ENCODE measurements at regions not wholly inside any gene's neighbourhood (a gene's known extent, or its start where the extent isn't known, plus 50 kb on each side); places are given as distances from the start of the nearest gene placed in this dataset.

GRCh38 chr2:238972146-238972445 is 124.2 kb downstream of the TWIST2 start:
- Mint-ChIP-seq H3K36me3 (peaks cover 0 to 5% (median 0%) of the 10 kb centered on the region in 5 donors), H3K4me1 (peaks cover 0 to 2% (median 0%) of the 10 kb centered on the region in 7 donors), H3K27me3 (peaks cover 14 to 46% (median 31%) of the 10 kb centered on the region in 5 donors), H3K27ac (no peak overlapping the region), H3K9me3 (peaks cover 0 to 29% (median 12%) of the 10 kb centered on the region in 11 donors), H3K4me3 (no peak overlapping the region)
- DNase-seq (no peak), ATAC-seq (no peak)
- peaks cover 0 to 12% (median 0%) of the 10 kb centered on the region in 3 experiments for H3K9me3 ChIP-seq (ENCODE audit: control insufficient read depth in 2 of 3, low read length in 3 of 3)
- H3K27me3 ChIP-seq (ENCODE audit: control insufficient read depth in 2 of 2, insufficient read depth in 2 of 2, low read length in 2 of 2): no peaks in the 10 kb centered on the region
- no peaks in the 10 kb centered on the region for H3K36me3 ChIP-seq (ENCODE audit: control insufficient read depth in 2 of 3, insufficient read depth in 3 of 3, low read length in 3 of 3)
- ChIA-PET POLR2A (no interaction called here), CTCF (no interaction called here)
- intact Hi-C loops (cut with micrococcal nuclease): no loop called here
- no peak overlapping the region for H3K27ac ChIP-seq (ENCODE audit: low read depth, low read length)
- H3K4me3 ChIP-seq (ENCODE audit: low read length): no peak overlapping the region
- H3K4me1 ChIP-seq (ENCODE audit: control insufficient read depth in 2 of 2, insufficient read depth in 2 of 2, low read length in 2 of 2): no peaks in the 10 kb centered on the region

GRCh38 chr2:238973038-238973739 is 125.3 kb downstream of the TWIST2 start:
- Histone ChIP-seq H3K4me1 (ENCODE audit: control insufficient read depth in 2 of 2, insufficient read depth in 2 of 2, low read length in 2 of 2) (no peaks in the 10 kb centered on the region), H3K27ac (ENCODE audit: low read depth, low read length) (no peak overlapping the region), H3K36me3 (ENCODE audit: control insufficient read depth in 2 of 3, insufficient read depth in 3 of 3, low read length in 3 of 3) (no peaks in the 10 kb centered on the region), H3K9me3 (ENCODE audit: control insufficient read depth in 2 of 3, low read length in 3 of 3) (peaks cover 0 to 12% (median 0%) of the 10 kb centered on the region in 3 experiments), H3K4me3 (ENCODE audit: low read length) (no peak overlapping the region), H3K27me3 (ENCODE audit: control insufficient read depth in 2 of 2, insufficient read depth in 2 of 2, low read length in 2 of 2) (no peaks in the 10 kb centered on the region)
- Mint-ChIP-seq H3K36me3 (peaks cover 0 to 5% (median 0%) of the 10 kb centered on the region in 5 donors), H3K4me3 (no peak overlapping the region), H3K27me3 (peaks cover 14 to 35% (median 31%) of the 10 kb centered on the region in 5 donors), H3K9me3 (peaks cover 0 to 29% (median 13%) of the 10 kb centered on the region in 11 donors), H3K4me1 (peaks cover 0 to 2% (median 0%) of the 10 kb centered on the region in 7 donors), H3K27ac (no peak overlapping the region)
- no peak for ATAC-seq
- intact Hi-C loops (cut with micrococcal nuclease): no loop called here
- ChIA-PET CTCF (interaction anchor here (0.7 kb wide), 1 partner anchor 19 kb away, joined by 3 read pairs; no protein-coding TSS in a partner anchor), POLR2A (no interaction called here)
- DNase-seq: no peak

GRCh38 chr2:238974081-238974480 is 126.2 kb downstream of the TWIST2 start:
- H3K9me3 ChIP-seq (ENCODE audit: control insufficient read depth in 2 of 3, low read length in 3 of 3): peaks cover 0 to 12% (median 0%) of the 10 kb centered on the region in 3 experiments
- ChIA-PET CTCF (no interaction called here), POLR2A (no interaction called here)
- H3K36me3 Mint-ChIP-seq: peaks cover 0 to 5% (median 0%) of the 10 kb centered on the region in 5 donors
- H3K4me1 Mint-ChIP-seq: peaks cover 0 to 2% (median 0%) of the 10 kb centered on the region in 7 donors
- peaks cover 0 to 29% (median 13%) of the 10 kb centered on the region in 11 donors for H3K9me3 Mint-ChIP-seq
- H3K4me3 ChIP-seq (ENCODE audit: low read length): no peak overlapping the region
- H3K27ac Mint-ChIP-seq: no peak overlapping the region
- ATAC-seq (no peak), DNase-seq (no peak)
- no peaks in the 10 kb centered on the region for H3K36me3 ChIP-seq (ENCODE audit: control insufficient read depth in 2 of 3, insufficient read depth in 3 of 3, low read length in 3 of 3)
- peaks cover 14 to 38% (median 31%) of the 10 kb centered on the region in 5 donors for H3K27me3 Mint-ChIP-seq
- peaks cover 0 to 4% of the 10 kb centered on the region in 2 donors for H3K27me3 ChIP-seq (ENCODE audit: control insufficient read depth in 2 of 2, insufficient read depth in 2 of 2, low read length in 2 of 2)
- intact Hi-C loops (cut with micrococcal nuclease): no loop called here
- no peak overlapping the region for H3K4me3 Mint-ChIP-seq
- no peaks in the 10 kb centered on the region for H3K4me1 ChIP-seq (ENCODE audit: control insufficient read depth in 2 of 2, insufficient read depth in 2 of 2, low read length in 2 of 2)
- H3K27ac ChIP-seq (ENCODE audit: low read depth, low read length): no peak overlapping the region

- Mint-ChIP-seq H3K4me3 (no peak overlapping the region), H3K27me3 (peaks cover 14 to 38% (median 35%) of the 10 kb centered on the region in 5 donors), H3K27ac (no peak overlapping the region), H3K9me3 (peaks cover 4 to 30% (median 13%) of the 10 kb centered on the region in 11 donors), H3K36me3 (peaks cover 0 to 5% (median 0%) of the 10 kb centered on the region in 5 donors), H3K4me1 (peaks cover 0 to 2% (median 0%) of the 10 kb centered on the region in 7 donors)
- H3K27ac ChIP-seq (ENCODE audit: low read depth, low read length): no peak overlapping the region
- H3K4me1 ChIP-seq (ENCODE audit: control insufficient read depth in 2 of 2, insufficient read depth in 2 of 2, low read length in 2 of 2): no peaks in the 10 kb centered on the region
- POLR2A ChIA-PET: no interaction called here
- intact Hi-C loops (cut with micrococcal nuclease): no loop called here
- no peaks in the 10 kb centered on the region for H3K36me3 ChIP-seq (ENCODE audit: control insufficient read depth in 2 of 3, insufficient read depth in 3 of 3, low read length in 3 of 3)
- CTCF ChIA-PET: no interaction called here
- no peak overlapping the region for H3K4me3 ChIP-seq (ENCODE audit: low read length)
- DNase-seq: no peak
- H3K27me3 ChIP-seq (ENCODE audit: control insufficient read depth in 2 of 2, insufficient read depth in 2 of 2, low read length in 2 of 2): peaks cover 0 to 4% of the 10 kb centered on the region in 2 donors
- no peak for ATAC-seq
- H3K9me3 ChIP-seq (ENCODE audit: control insufficient read depth in 2 of 3, low read length in 3 of 3): peaks cover 0 to 12% (median 0%) of the 10 kb centered on the region in 3 experiments
Measured at GRCh38 chr2:238974501-238975166, 126.7 kb downstream of the TWIST2 start.

- H3K4me1 Mint-ChIP-seq: peaks cover 0 to 2% (median 0%) of the 10 kb centered on the region in 7 donors
- POLR2A ChIA-PET: no interaction called here
- ATAC-seq: no peak
- Histone ChIP-seq H3K27ac (ENCODE audit: low read depth, low read length) (no peak overlapping the region), H3K4me1 (ENCODE audit: control insufficient read depth in 2 of 2, insufficient read depth in 2 of 2, low read length in 2 of 2) (no peaks in the 10 kb centered on the region), H3K27me3 (ENCODE audit: control insufficient read depth in 2 of 2, insufficient read depth in 2 of 2, low read length in 2 of 2) (peaks cover 0 to 4% of the 10 kb centered on the region in 2 donors), H3K4me3 (ENCODE audit: low read length) (no peak overlapping the region), H3K9me3 (ENCODE audit: control insufficient read depth in 2 of 3, low read length in 3 of 3) (peaks cover 0 to 12% (median 0%) of the 10 kb centered on the region in 3 experiments), H3K36me3 (ENCODE audit: control insufficient read depth in 2 of 3, insufficient read depth in 3 of 3, low read length in 3 of 3) (no peaks in the 10 kb centered on the region)
- H3K36me3 Mint-ChIP-seq: peaks cover 0 to 5% (median 0%) of the 10 kb centered on the region in 5 donors
- intact Hi-C loops (cut with micrococcal nuclease): no loop called here
- H3K27ac Mint-ChIP-seq: no peak overlapping the region
- DNase-seq: no peak
- H3K9me3 Mint-ChIP-seq: peaks cover 5 to 34% (median 15%) of the 10 kb centered on the region in 11 donors
- H3K4me3 Mint-ChIP-seq: no peak overlapping the region
- CTCF ChIA-PET: no interaction called here
- H3K27me3 Mint-ChIP-seq: peaks cover 14 to 40% (median 36%) of the 10 kb centered on the region in 5 donors
Measured at GRCh38 chr2:238975408-238975807, 127.5 kb downstream of the TWIST2 start.

GRCh38 chr2:238978497-238978896 is 130.6 kb downstream of the TWIST2 start:
- Mint-ChIP-seq H3K27ac (no peak overlapping the region), H3K36me3 (peaks cover 0 to 5% (median 4%) of the 10 kb centered on the region in 5 donors), H3K9me3 (peaks cover 5 to 41% (median 15%) of the 10 kb centered on the region in 11 donors), H3K4me3 (no peak overlapping the region), H3K27me3 (peaks cover 17 to 30% (median 22%) of the 10 kb centered on the region in 5 donors), H3K4me1 (no peaks in the 10 kb centered on the region)
- H3K36me3 ChIP-seq (ENCODE audit: control insufficient read depth in 2 of 3, insufficient read depth in 3 of 3, low read length in 3 of 3): no peaks in the 10 kb centered on the region
- CTCF ChIA-PET: no interaction called here
- peaks cover 0 to 12% (median 0%) of the 10 kb centered on the region in 3 experiments for H3K9me3 ChIP-seq (ENCODE audit: control insufficient read depth in 2 of 3, low read length in 3 of 3)
- H3K27ac ChIP-seq (ENCODE audit: low read depth, low read length): no peak overlapping the region
- DNase-seq (no peak), ATAC-seq (no peak)
- intact Hi-C loops (cut with micrococcal nuclease): no loop called here
- no peak overlapping the region for H3K4me3 ChIP-seq (ENCODE audit: low read length)
- POLR2A ChIA-PET: no interaction called here
- peaks cover 0 to 4% of the 10 kb centered on the region in 2 donors for H3K27me3 ChIP-seq (ENCODE audit: control insufficient read depth in 2 of 2, insufficient read depth in 2 of 2, low read length in 2 of 2)
- H3K4me1 ChIP-seq (ENCODE audit: control insufficient read depth in 2 of 2, insufficient read depth in 2 of 2, low read length in 2 of 2): no peaks in the 10 kb centered on the region

Data from naive thymus-derived CD4-positive, alpha-beta T cell (primary cell).